ENCODE measurements at regions not wholly inside any gene's neighbourhood (a gene's known extent, or its start where the extent isn't known, plus 50 kb on each side); places are given as distances from the start of the nearest gene placed in this dataset.

GRCh38 chr10:11663763-11664555 lies 52.5 kb upstream of the USP6NL start:
- TF ChIP-seq CTCF (IDR thresholded peaks at IDR 0.05; ENCODE audit: low read depth, low read length, poor library complexity, severe bottlenecking): peak; percentile 44
- TF ChIP-seq EZH2phosphoT487 (IDR thresholded peaks at IDR 0.05; ENCODE audit: borderline replicate concordance, low read length): no peak
